GM13977 (cell line): ENCODE measurements at regions not wholly inside any gene's neighbourhood (a gene's known extent, or its start where the extent isn't known, plus 50 kb on each side); places are given as distances from the start of the nearest gene placed in this dataset.
"Not testable (repeated sequence)": the region's sequence is repeated elsewhere in the genome, so short reads cannot be mapped to it uniquely, and the experiment has no call there.

ENCODE experiments used
- DNase-seq: peaks from one replicate; pipeline ENCODE4 v3.0.0; 2012; ENCODE audit warnings: low spot score
- CTCF ChIP-seq: IDR thresholded peaks from 2 replicates; pipeline ENCODE4 v1.5.1; 2012; ENCODE audit warnings: mild to moderate bottlenecking, control low read depth; ENCODE audit not compliant: insufficient read depth; ENCODE audit errors: extremely low read depth, missing control alignments
- in situ Hi-C: fragments of 300-500 bp; cut with MboI; formaldehyde crosslinking; loops from one replicate; pipeline ENCODE4 v1.12.0; 2022; ENCODE audit warnings: low sequenced_read_pairs, low pct_unique_long_range_greater_than_20kb, mixed read lengths, inconsistent platforms; ENCODE audit not compliant: unreplicated experiment

- no peak for DNase-seq
- in situ Hi-C loops, result no loop called here
- no peak for TF ChIP-seq CTCF
Measured at GRCh38 chr10:4397337-4397736, 428.7 kb upstream of the AKR1E2 start.

GRCh38 chr10:4396401-4397283, 429.4 kb upstream of the AKR1E2 start:
- in situ Hi-C loops, result no loop called here
- no peak for DNase-seq
- TF ChIP-seq CTCF, result no peak

- in situ Hi-C loops, result no loop called here
- DNase-seq, result no peak
- no peak for TF ChIP-seq CTCF
Measured at GRCh38 chr10:4395731-4396130, 430.3 kb upstream of the AKR1E2 start.

- in situ Hi-C loops, DNase-seq: not testable (repeated sequence)
Measured at GRCh38 chr10:4394455-4394854, 431.6 kb upstream of the AKR1E2 start.

- DNase-seq, result no peak
- TF ChIP-seq CTCF, result no peak
- in situ Hi-C loops, result no loop called here
Measured at GRCh38 chr10:4391683-4392082, 434.3 kb upstream of the AKR1E2 start.

- in situ Hi-C loops, result no loop called here
- DNase-seq, result no peak
- TF ChIP-seq CTCF, result no peak
Measured at GRCh38 chr10:4390219-4390618, 435.8 kb upstream of the AKR1E2 start.

- in situ Hi-C loops, result no loop called here
- no peak for DNase-seq
Measured at GRCh38 chr10:4385231-4385870, 440.7 kb upstream of the AKR1E2 start.

More at GRCh38 chr10:4385231-4385870, 440.7 kb upstream of the AKR1E2 start:
- no peak for TF ChIP-seq CTCF
